ENCODE measurements at regions not wholly inside any gene's neighbourhood (a gene's known extent, or its start where the extent isn't known, plus 50 kb on each side); places are given as distances from the start of the nearest gene placed in this dataset.

DNA sequence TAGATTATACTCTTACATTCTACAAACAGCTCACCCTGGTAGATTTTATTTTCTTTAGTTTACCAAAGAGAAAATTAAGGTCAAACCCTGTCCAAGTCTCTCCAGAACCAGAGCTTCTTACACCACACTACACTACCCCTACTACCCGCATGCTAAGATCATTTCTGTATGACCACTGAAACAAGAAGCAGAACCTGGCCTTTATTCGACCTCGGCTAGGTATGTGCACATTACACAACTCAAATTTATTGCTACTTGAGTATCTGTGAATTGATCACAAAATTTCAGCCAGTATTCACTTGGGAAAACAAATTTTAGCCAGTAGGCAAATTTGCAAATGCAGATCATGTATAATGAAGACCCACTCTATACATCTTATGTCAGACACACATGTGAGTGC, 2437.0 kb downstream of the PCDH9 start:
- no peaks in the 10 kb centered on the region for H3K4me1 ChIP-seq (ENCODE audit: control insufficient read depth, insufficient read depth, low read length)
- in situ Hi-C loops (cut with MboI; ENCODE audit: low sequenced_read_pairs) (no loop called here), dilution Hi-C loops (cut with HindIII; ENCODE audit: low sequenced_read_pairs, unreplicated experiment) (no loop called here), intact Hi-C loops (cut with micrococcal nuclease) (no loop called here)
- no peak overlapping the region for H2BK15ac ChIP-seq (ENCODE audit: low read depth, low read length)
- H3K23ac ChIP-seq (ENCODE audit: low read depth, low read length): no peak overlapping the region
- no TSS peak for BruUV-seq (replicated peaks)
- no peak overlapping the region for H3K18ac ChIP-seq (ENCODE audit: low read depth, low read length)
- no peak overlapping the region for H2AK9ac ChIP-seq (replicated peaks; ENCODE audit: low read depth, low read length, poor library complexity)
- H4K91ac ChIP-seq (ENCODE audit: insufficient read depth, low read depth, low read length): no peak overlapping the region
- H2AFZ ChIP-seq (replicated peaks; ENCODE audit: low read length, poor library complexity): no peak overlapping the region
- no peak overlapping the region for H3K4ac ChIP-seq (ENCODE audit: low read depth, low read length)
- no peak overlapping the region for H3K27ac ChIP-seq (ENCODE audit: insufficient read depth, low read length)
- CTCF ChIA-PET: no interaction called here
- no peak overlapping the region for H4K5ac ChIP-seq (ENCODE audit: low read depth, low read length)
- H3K9me3 ChIP-seq (ENCODE audit: control insufficient read depth, insufficient read depth, low read length): no peaks in the 10 kb centered on the region
- no peak overlapping the region for H3K9ac ChIP-seq (ENCODE audit: low read depth, low read length)
- WGBS, 2 experiments (ENCODE audit: extremely low coverage in 2 of 2, insufficient read length in 1 of 2): no CpG with 5 or more reads among the region's 3 CpGs
- H3K56ac ChIP-seq (ENCODE audit: extremely low read depth, insufficient read depth, low read length): no peak overlapping the region
- no peak overlapping the region for H3K4me3 ChIP-seq (ENCODE audit: insufficient read depth, low read depth, low read length)
- H3K79me1 ChIP-seq (ENCODE audit: low read depth in 1 of 2, low read length in 2 of 2): no peaks in the 10 kb centered on the region
- no peak overlapping the region for H3K14ac ChIP-seq (replicated peaks; ENCODE audit: low read depth, low read length)
- H3K9me1 ChIP-seq (ENCODE audit: insufficient read depth, low read length): no peaks in the 10 kb centered on the region
- H2AK5ac ChIP-seq (ENCODE audit: low read depth, low read length): no peak overlapping the region
- no peak overlapping the region for H2BK5ac ChIP-seq (ENCODE audit: low read depth, low read length, poor library complexity, severe bottlenecking)
- ATAC-seq (ENCODE audit: low read depth): no peak
- DNase-seq: no peak
- no peaks in the 10 kb centered on the region for H3K36me3 ChIP-seq (ENCODE audit: control insufficient read depth, insufficient read depth, low read length)
- no peak overlapping the region for H3K4me2 ChIP-seq (ENCODE audit: low read depth, low read length)
- no peaks in the 10 kb centered on the region for H4K20me1 ChIP-seq (ENCODE audit: insufficient read depth, low read length)
- H4K8ac ChIP-seq (ENCODE audit: low read depth in 2 of 2, low read length in 2 of 2): no peak overlapping the region
- TF ChIP-seq MAFK (IDR thresholded peaks at IDR 0.05; ENCODE audit: low read depth, low read length) (no peak), MXI1 (IDR thresholded peaks at IDR 0.05; ENCODE audit: borderline replicate concordance, low read depth, low read length) (no peak), POLR2A (IDR thresholded peaks at IDR 0.05; ENCODE audit: low read depth, low read length) (no peak), FOS (IDR thresholded peaks at IDR 0.05; ENCODE audit: low read depth, low read length) (no peak), CEBPB (IDR thresholded peaks at IDR 0.05; ENCODE audit: low read depth, low read length) (no peak), RCOR1 (IDR thresholded peaks at IDR 0.05; ENCODE audit: insufficient replicate concordance, low read length) (no peak), NFE2L2 (IDR thresholded peaks at IDR 0.05; ENCODE audit: low read depth, low read length) (no peak), MAZ (IDR thresholded peaks at IDR 0.05; ENCODE audit: borderline replicate concordance, low read depth, low read length) (no peak), RFX5 (IDR thresholded peaks at IDR 0.05; ENCODE audit: low read depth, low read length) (no peak)
- TF ChIP-seq, protein P1, sequence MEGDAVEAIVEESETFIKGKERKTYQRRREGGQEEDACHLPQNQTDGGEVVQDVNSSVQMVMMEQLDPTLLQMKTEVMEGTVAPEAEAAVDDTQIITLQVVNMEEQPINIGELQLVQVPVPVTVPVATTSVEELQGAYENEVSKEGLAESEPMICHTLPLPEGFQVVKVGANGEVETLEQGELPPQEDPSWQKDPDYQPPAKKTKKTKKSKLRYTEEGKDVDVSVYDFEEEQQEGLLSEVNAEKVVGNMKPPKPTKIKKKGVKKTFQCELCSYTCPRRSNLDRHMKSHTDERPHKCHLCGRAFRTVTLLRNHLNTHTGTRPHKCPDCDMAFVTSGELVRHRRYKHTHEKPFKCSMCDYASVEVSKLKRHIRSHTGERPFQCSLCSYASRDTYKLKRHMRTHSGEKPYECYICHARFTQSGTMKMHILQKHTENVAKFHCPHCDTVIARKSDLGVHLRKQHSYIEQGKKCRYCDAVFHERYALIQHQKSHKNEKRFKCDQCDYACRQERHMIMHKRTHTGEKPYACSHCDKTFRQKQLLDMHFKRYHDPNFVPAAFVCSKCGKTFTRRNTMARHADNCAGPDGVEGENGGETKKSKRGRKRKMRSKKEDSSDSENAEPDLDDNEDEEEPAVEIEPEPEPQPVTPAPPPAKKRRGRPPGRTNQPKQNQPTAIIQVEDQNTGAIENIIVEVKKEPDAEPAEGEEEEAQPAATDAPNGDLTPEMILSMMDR (conservative IDR thresholded peaks at IDR 0.05; ENCODE audit: low read depth, low read length): no peak
- TF ChIP-seq, protein P2, sequence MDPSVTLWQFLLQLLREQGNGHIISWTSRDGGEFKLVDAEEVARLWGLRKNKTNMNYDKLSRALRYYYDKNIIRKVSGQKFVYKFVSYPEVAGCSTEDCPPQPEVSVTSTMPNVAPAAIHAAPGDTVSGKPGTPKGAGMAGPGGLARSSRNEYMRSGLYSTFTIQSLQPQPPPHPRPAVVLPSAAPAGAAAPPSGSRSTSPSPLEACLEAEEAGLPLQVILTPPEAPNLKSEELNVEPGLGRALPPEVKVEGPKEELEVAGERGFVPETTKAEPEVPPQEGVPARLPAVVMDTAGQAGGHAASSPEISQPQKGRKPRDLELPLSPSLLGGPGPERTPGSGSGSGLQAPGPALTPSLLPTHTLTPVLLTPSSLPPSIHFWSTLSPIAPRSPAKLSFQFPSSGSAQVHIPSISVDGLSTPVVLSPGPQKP (IDR thresholded peaks at IDR 0.05; ENCODE audit: borderline replicate concordance, low read depth, low read length): no peak
- no peak overlapping the region for H2BK20ac ChIP-seq (ENCODE audit: low read depth, low read length)
- H3K27me3 ChIP-seq (ENCODE audit: control insufficient read depth, insufficient read depth, low read length): no peaks in the 10 kb centered on the region
- H2BK120ac ChIP-seq (ENCODE audit: low read depth, low read length): no peak overlapping the region
- POLR2A ChIA-PET (ENCODE audit: unreplicated experiment): no interaction called here
